ENCODE measurements at regions not wholly inside any gene's neighbourhood (a gene's known extent, or its start where the extent isn't known, plus 50 kb on each side); places are given as distances from the start of the nearest gene placed in this dataset.

GRCh38 chr6:2596222-2596621 is 154.5 kb downstream of the MYLK4 start:
- Histone ChIP-seq H3K4me3 (ENCODE audit: low read length) (no peak overlapping the region), H3K27ac (ENCODE audit: low read depth, low read length) (no peak overlapping the region), H3K27me3 (ENCODE audit: control insufficient read depth in 2 of 2, insufficient read depth in 2 of 2, low read length in 2 of 2) (no peaks in the 10 kb centered on the region), H3K9me3 (ENCODE audit: control insufficient read depth in 2 of 3, low read length in 3 of 3) (no peaks in the 10 kb centered on the region), H3K4me1 (ENCODE audit: control insufficient read depth in 2 of 2, insufficient read depth in 2 of 2, low read length in 2 of 2) (no peaks in the 10 kb centered on the region), H3K36me3 (ENCODE audit: control insufficient read depth in 2 of 3, insufficient read depth in 3 of 3, low read length in 3 of 3) (no peaks in the 10 kb centered on the region)
- H3K9me3 Mint-ChIP-seq = peaks cover 0 to 4% (median 0%) of the 10 kb centered on the region in 11 donors
- ChIA-PET POLR2A (no interaction called here), CTCF (no interaction called here)
- peaks cover 0 to 3% (median 0%) of the 10 kb centered on the region in 5 donors for H3K36me3 Mint-ChIP-seq
- ATAC-seq = no peak
- no peak overlapping the region for H3K27ac Mint-ChIP-seq
- intact Hi-C loops (cut with micrococcal nuclease) = no loop called here
- peaks cover 7 to 24% (median 13%) of the 10 kb centered on the region in 5 donors for H3K27me3 Mint-ChIP-seq
- no peak overlapping the region for H3K4me3 Mint-ChIP-seq
- H3K4me1 Mint-ChIP-seq = peaks cover 0 to 2% (median 0%) of the 10 kb centered on the region in 7 donors
- no peak for DNase-seq

- Histone ChIP-seq H3K4me3 (ENCODE audit: low read length) (no peak overlapping the region), H3K9me3 (ENCODE audit: control insufficient read depth in 2 of 3, low read length in 3 of 3) (no peaks in the 10 kb centered on the region), H3K36me3 (ENCODE audit: control insufficient read depth in 2 of 3, insufficient read depth in 3 of 3, low read length in 3 of 3) (no peaks in the 10 kb centered on the region), H3K4me1 (ENCODE audit: control insufficient read depth in 2 of 2, insufficient read depth in 2 of 2, low read length in 2 of 2) (no peaks in the 10 kb centered on the region), H3K27ac (ENCODE audit: low read depth, low read length) (no peak overlapping the region), H3K27me3 (ENCODE audit: control insufficient read depth in 2 of 2, insufficient read depth in 2 of 2, low read length in 2 of 2) (peaks cover 0 to 3% of the 10 kb centered on the region in 2 donors)
- no peak overlapping the region for H3K4me3 Mint-ChIP-seq
- no peaks in the 10 kb centered on the region for H3K36me3 Mint-ChIP-seq
- H3K4me1 Mint-ChIP-seq = peaks cover 0 to 2% (median 0%) of the 10 kb centered on the region in 7 donors
- H3K27me3 Mint-ChIP-seq = peaks cover 14 to 28% (median 17%) of the 10 kb centered on the region in 5 donors
- ATAC-seq (no peak), DNase-seq (no peak)
- CTCF ChIA-PET = no interaction called here
- POLR2A ChIA-PET = no interaction called here
- intact Hi-C loops (cut with micrococcal nuclease) = no loop called here
- peaks cover 0 to 1% (median 0%) of the 10 kb centered on the region in 11 donors for H3K9me3 Mint-ChIP-seq
- H3K27ac Mint-ChIP-seq = no peak overlapping the region
These were observed 155.9 kb downstream of the MYLK4 start for GRCh38 chr6:2594868-2595267.

GRCh38 chr6:2593167-2593566 is 157.6 kb downstream of the MYLK4 start:
- H3K4me3 ChIP-seq (ENCODE audit: low read length) = no peak overlapping the region
- Mint-ChIP-seq H3K27ac (peak overlapping the region in 1 of 9 donors; percentile 9), H3K27me3 (peaks cover 15 to 43% (median 30%) of the 10 kb centered on the region in 5 donors)

GRCh38 chr6:2589171-2589661 is 161.5 kb downstream of the MYLK4 start:
- POLR2A ChIA-PET = no interaction called here
- DNase-seq = no peak
- Histone ChIP-seq H3K4me3 (ENCODE audit: low read length) (no peak overlapping the region), H3K36me3 (ENCODE audit: control insufficient read depth in 2 of 3, insufficient read depth in 3 of 3, low read length in 3 of 3) (no peaks in the 10 kb centered on the region), H3K9me3 (ENCODE audit: control insufficient read depth in 2 of 3, low read length in 3 of 3) (no peaks in the 10 kb centered on the region), H3K4me1 (ENCODE audit: control insufficient read depth in 2 of 2, insufficient read depth in 2 of 2, low read length in 2 of 2) (no peaks in the 10 kb centered on the region), H3K27ac (ENCODE audit: low read depth, low read length) (no peak overlapping the region), H3K27me3 (ENCODE audit: control insufficient read depth in 2 of 2, insufficient read depth in 2 of 2, low read length in 2 of 2) (peaks cover 0 to 3% of the 10 kb centered on the region in 2 donors)
- H3K27me3 Mint-ChIP-seq = peaks cover 19 to 60% (median 37%) of the 10 kb centered on the region in 5 donors
- ATAC-seq = no peak
- CTCF ChIA-PET = interaction anchor here (0.7 kb wide), 1 partner anchor 1190 kb away, joined by 3 read pairs; no protein-coding TSS in a partner anchor
- H3K36me3 Mint-ChIP-seq = no peaks in the 10 kb centered on the region
- peaks cover 0 to 8% (median 0%) of the 10 kb centered on the region in 7 donors for H3K4me1 Mint-ChIP-seq
- H3K4me3 Mint-ChIP-seq = no peak overlapping the region
- peaks cover 0 to 22% (median 2%) of the 10 kb centered on the region in 11 donors for H3K9me3 Mint-ChIP-seq
- no peak overlapping the region for H3K27ac Mint-ChIP-seq
- intact Hi-C loops (cut with micrococcal nuclease) = no loop called here

More at GRCh38 chr6:2593167-2593566, 157.6 kb downstream of the MYLK4 start:
- ChIA-PET POLR2A (no interaction called here), CTCF (no interaction called here)
- H3K9me3 Mint-ChIP-seq = peaks cover 0 to 1% (median 0%) of the 10 kb centered on the region in 11 donors
- peaks cover 0 to 8% (median 0%) of the 10 kb centered on the region in 7 donors for H3K4me1 Mint-ChIP-seq
- H3K4me3 Mint-ChIP-seq = no peak overlapping the region
- Histone ChIP-seq H3K27ac (ENCODE audit: low read depth, low read length) (no peak overlapping the region), H3K9me3 (ENCODE audit: control insufficient read depth in 2 of 3, low read length in 3 of 3) (no peaks in the 10 kb centered on the region), H3K27me3 (ENCODE audit: control insufficient read depth in 2 of 2, insufficient read depth in 2 of 2, low read length in 2 of 2) (peaks cover 0 to 3% of the 10 kb centered on the region in 2 donors), H3K4me1 (ENCODE audit: control insufficient read depth in 2 of 2, insufficient read depth in 2 of 2, low read length in 2 of 2) (no peaks in the 10 kb centered on the region), H3K36me3 (ENCODE audit: control insufficient read depth in 2 of 3, insufficient read depth in 3 of 3, low read length in 3 of 3) (no peaks in the 10 kb centered on the region)
- H3K36me3 Mint-ChIP-seq = no peaks in the 10 kb centered on the region
- intact Hi-C loops (cut with micrococcal nuclease) = no loop called here
- no peak for ATAC-seq
- no peak for DNase-seq

GRCh38 chr6:2583459-2583858 is 167.3 kb downstream of the MYLK4 start:
- Histone ChIP-seq H3K4me1 (ENCODE audit: control insufficient read depth in 2 of 2, insufficient read depth in 2 of 2, low read length in 2 of 2) (no peaks in the 10 kb centered on the region), H3K36me3 (ENCODE audit: control insufficient read depth in 2 of 3, insufficient read depth in 3 of 3, low read length in 3 of 3) (no peaks in the 10 kb centered on the region), H3K9me3 (ENCODE audit: control insufficient read depth in 2 of 3, low read length in 3 of 3) (no peaks in the 10 kb centered on the region), H3K27me3 (ENCODE audit: control insufficient read depth in 2 of 2, insufficient read depth in 2 of 2, low read length in 2 of 2) (no peaks in the 10 kb centered on the region), H3K4me3 (ENCODE audit: low read length) (no peak overlapping the region), H3K27ac (ENCODE audit: low read depth, low read length) (no peak overlapping the region)
- H3K36me3 Mint-ChIP-seq = no peaks in the 10 kb centered on the region
- POLR2A ChIA-PET = no interaction called here
- no peak overlapping the region for H3K27ac Mint-ChIP-seq
- H3K4me3 Mint-ChIP-seq = no peak overlapping the region
- DNase-seq = no peak
- H3K27me3 Mint-ChIP-seq = peaks cover 20 to 69% (median 24%) of the 10 kb centered on the region in 5 donors
- intact Hi-C loops (cut with micrococcal nuclease) = no loop called here
- no peak for ATAC-seq
- H3K4me1 Mint-ChIP-seq = peaks cover 0 to under 1% (median 0%) of the 10 kb centered on the region in 7 donors
- CTCF ChIA-PET = no interaction called here
- H3K9me3 Mint-ChIP-seq = peaks cover 0 to 22% (median 5%) of the 10 kb centered on the region in 11 donors

GRCh38 chr6:2582268-2582667 is 168.5 kb downstream of the MYLK4 start:
- Mint-ChIP-seq H3K9me3 (peaks cover 0 to 18% (median 4%) of the 10 kb centered on the region in 11 donors), H3K27me3 (peaks cover 19 to 62% (median 29%) of the 10 kb centered on the region in 5 donors), H3K27ac (no peak overlapping the region), H3K4me3 (no peak overlapping the region), H3K36me3 (no peaks in the 10 kb centered on the region), H3K4me1 (no peaks in the 10 kb centered on the region)
- no peak for ATAC-seq
- Histone ChIP-seq H3K4me3 (ENCODE audit: low read length) (no peak overlapping the region), H3K27me3 (ENCODE audit: control insufficient read depth in 2 of 2, insufficient read depth in 2 of 2, low read length in 2 of 2) (no peaks in the 10 kb centered on the region), H3K27ac (ENCODE audit: low read depth, low read length) (no peak overlapping the region), H3K36me3 (ENCODE audit: control insufficient read depth in 2 of 3, insufficient read depth in 3 of 3, low read length in 3 of 3) (no peaks in the 10 kb centered on the region), H3K4me1 (ENCODE audit: control insufficient read depth in 2 of 2, insufficient read depth in 2 of 2, low read length in 2 of 2) (no peaks in the 10 kb centered on the region), H3K9me3 (ENCODE audit: control insufficient read depth in 2 of 3, low read length in 3 of 3) (no peaks in the 10 kb centered on the region)
- ChIA-PET POLR2A (no interaction called here), CTCF (no interaction called here)
- intact Hi-C loops (cut with micrococcal nuclease) = no loop called here
- no peak for DNase-seq

GRCh38 chr6:2581611-2582010 is 169.1 kb downstream of the MYLK4 start:
- POLR2A ChIA-PET = no interaction called here
- no peaks in the 10 kb centered on the region for H3K27me3 ChIP-seq (ENCODE audit: control insufficient read depth in 2 of 2, insufficient read depth in 2 of 2, low read length in 2 of 2)
- no peaks in the 10 kb centered on the region for H3K36me3 ChIP-seq (ENCODE audit: control insufficient read depth in 2 of 3, insufficient read depth in 3 of 3, low read length in 3 of 3)
- intact Hi-C loops (cut with micrococcal nuclease) = no loop called here
- Mint-ChIP-seq H3K36me3 (no peaks in the 10 kb centered on the region), H3K27ac (no peak overlapping the region), H3K27me3 (peaks cover 22 to 62% (median 29%) of the 10 kb centered on the region in 5 donors), H3K4me1 (no peaks in the 10 kb centered on the region), H3K4me3 (no peak overlapping the region), H3K9me3 (peaks cover 0 to 14% (median 4%) of the 10 kb centered on the region in 11 donors)
- ATAC-seq (no peak), DNase-seq (no peak)
- no peak overlapping the region for H3K4me3 ChIP-seq (ENCODE audit: low read length)
- no peak overlapping the region for H3K27ac ChIP-seq (ENCODE audit: low read depth, low read length)
- H3K9me3 ChIP-seq (ENCODE audit: control insufficient read depth in 2 of 3, low read length in 3 of 3) = no peaks in the 10 kb centered on the region
- CTCF ChIA-PET = no interaction called here
- H3K4me1 ChIP-seq (ENCODE audit: control insufficient read depth in 2 of 2, insufficient read depth in 2 of 2, low read length in 2 of 2) = no peaks in the 10 kb centered on the region
